Spleen (tissue), 7 donors: ENCODE measurements at regions not wholly inside any gene's neighbourhood (a gene's known extent, or its start where the extent isn't known, plus 50 kb on each side); places are given as distances from the start of the nearest gene placed in this dataset.

Experiments
- POLR2A ChIP-seq, 3 donors: fragments of 450-650 bp; IDR thresholded peaks; one replicate each; pipeline ENCODE4 v1.5.1; 2017; ENCODE audit warnings: antibody characterized with exemption in 3 of 3, mild to moderate bottlenecking in 1 of 3
- TF ChIP-seq, protein P1 (sequence below), 11 experiments: fragments of 200-600 bp in 7 of 11; fragments of 450-650 bp in 4 of 11; sonication (generic) in 4 of 11; IDR thresholded peaks in 8 of 11; conservative IDR thresholded peaks in 3 of 11; 1 replicate in 7 of 11; 2 replicates in 4 of 11; pipeline versions ENCODE4 v1.4.0 to v1.8.0; 2016 to 2021; ENCODE audit warnings: antibody characterized with exemption in 11 of 11, inconsistent platforms in 4 of 11, mild to moderate bottlenecking in 1 of 11
- donor health status: DM: no; HTN: no; CAD: no; lungs with moderate emphysema.
- donor health status: DM: no; HTN: no; CAD: no.
- donor health status: DM: no; HTN: no; CAD: no.

DNA sequence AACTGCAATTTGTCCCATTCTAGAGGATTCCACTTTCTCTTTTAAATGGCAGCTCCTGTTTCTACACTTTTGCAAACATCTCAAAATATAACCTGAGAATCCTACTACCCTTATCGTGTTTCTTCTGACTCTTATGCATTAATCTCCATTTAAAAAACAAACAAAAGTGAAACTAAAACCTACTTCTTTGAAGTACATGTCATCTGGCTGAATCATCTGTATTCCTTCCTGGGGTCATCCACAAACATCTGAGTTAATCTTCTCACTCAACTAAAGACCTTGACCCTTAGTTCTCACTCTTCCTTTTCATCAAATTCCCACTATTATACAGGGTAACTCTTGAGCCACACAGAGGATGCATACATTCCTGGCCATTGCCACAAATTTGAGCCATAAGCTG lies 584.8 kb downstream of the PPARGC1A start:
- TF ChIP-seq, protein P1, sequence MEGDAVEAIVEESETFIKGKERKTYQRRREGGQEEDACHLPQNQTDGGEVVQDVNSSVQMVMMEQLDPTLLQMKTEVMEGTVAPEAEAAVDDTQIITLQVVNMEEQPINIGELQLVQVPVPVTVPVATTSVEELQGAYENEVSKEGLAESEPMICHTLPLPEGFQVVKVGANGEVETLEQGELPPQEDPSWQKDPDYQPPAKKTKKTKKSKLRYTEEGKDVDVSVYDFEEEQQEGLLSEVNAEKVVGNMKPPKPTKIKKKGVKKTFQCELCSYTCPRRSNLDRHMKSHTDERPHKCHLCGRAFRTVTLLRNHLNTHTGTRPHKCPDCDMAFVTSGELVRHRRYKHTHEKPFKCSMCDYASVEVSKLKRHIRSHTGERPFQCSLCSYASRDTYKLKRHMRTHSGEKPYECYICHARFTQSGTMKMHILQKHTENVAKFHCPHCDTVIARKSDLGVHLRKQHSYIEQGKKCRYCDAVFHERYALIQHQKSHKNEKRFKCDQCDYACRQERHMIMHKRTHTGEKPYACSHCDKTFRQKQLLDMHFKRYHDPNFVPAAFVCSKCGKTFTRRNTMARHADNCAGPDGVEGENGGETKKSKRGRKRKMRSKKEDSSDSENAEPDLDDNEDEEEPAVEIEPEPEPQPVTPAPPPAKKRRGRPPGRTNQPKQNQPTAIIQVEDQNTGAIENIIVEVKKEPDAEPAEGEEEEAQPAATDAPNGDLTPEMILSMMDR (IDR thresholded peaks at IDR 0.05 in 8 of 11, conservative IDR thresholded peaks at IDR 0.05 in 3 of 11): no peak
- no peak for TF ChIP-seq POLR2A (IDR thresholded peaks at IDR 0.05)
